C1 segment of cervical spinal cord (tissue), 14 donors: ENCODE measurements at regions not wholly inside any gene's neighbourhood (a gene's known extent, or its start where the extent isn't known, plus 50 kb on each side); places are given as distances from the start of the nearest gene placed in this dataset.

ENCODE experiments used
- DNase-seq, 14 donors: peaks; one replicate each; lab custom pipeline; 2025; lab: John Stamatoyannopoulos, UW

- DNase-seq = no peak
These were observed 244.4 kb upstream of the VRK2 start for GRCh38 chr2:57802243-57802642.

DNA sequence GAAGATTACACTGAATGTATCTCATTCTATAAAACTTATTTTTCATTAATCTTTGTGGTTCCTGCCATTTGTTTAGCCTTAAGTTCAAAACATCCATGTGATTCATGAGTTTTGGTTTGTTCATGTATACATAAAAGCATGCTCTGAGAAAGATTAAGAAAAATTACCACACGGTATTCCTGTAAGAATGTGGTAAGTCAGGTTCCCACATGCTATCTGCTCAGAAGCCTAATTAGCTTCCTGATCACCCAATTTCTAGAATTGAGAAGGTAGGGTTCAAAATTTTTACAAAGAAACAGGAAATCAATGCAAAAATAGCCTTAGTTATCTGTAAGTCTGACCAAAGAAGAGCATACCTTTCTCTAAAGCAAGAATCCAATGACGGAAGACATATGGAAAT lies 241.6 kb upstream of the VRK2 start:
- DNase-seq = no peak

GRCh38 chr2:57806449-57806968 lies 240.1 kb upstream of the VRK2 start:
- DNase-seq = no peak

- no peak for DNase-seq
These were observed 237.4 kb upstream of the VRK2 start for GRCh38 chr2:57809230-57809629.

- DNase-seq = no peak
These were observed 225.5 kb upstream of the VRK2 start for GRCh38 chr2:57821088-57821487.

DNA sequence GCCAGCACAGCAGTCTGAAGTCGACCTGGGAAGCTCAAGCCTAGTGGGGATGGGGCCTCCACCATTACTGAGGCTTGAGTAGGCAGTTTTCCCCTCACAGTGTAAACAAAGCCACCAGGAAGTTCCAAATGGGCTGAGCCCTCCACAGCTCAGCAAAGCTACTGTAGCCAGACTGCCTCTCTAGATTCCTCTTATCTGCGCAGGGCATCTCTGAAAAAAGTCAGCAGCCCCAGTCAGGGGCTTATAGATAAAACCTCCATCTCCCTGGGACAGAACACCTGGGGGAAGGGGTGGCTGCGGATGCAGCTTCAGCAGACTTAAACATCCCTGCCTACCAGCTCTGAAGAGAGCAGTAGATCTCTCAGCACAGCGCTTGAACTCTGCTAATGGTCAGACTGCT lies 218.4 kb upstream of the VRK2 start:
- no peak for DNase-seq

DNA sequence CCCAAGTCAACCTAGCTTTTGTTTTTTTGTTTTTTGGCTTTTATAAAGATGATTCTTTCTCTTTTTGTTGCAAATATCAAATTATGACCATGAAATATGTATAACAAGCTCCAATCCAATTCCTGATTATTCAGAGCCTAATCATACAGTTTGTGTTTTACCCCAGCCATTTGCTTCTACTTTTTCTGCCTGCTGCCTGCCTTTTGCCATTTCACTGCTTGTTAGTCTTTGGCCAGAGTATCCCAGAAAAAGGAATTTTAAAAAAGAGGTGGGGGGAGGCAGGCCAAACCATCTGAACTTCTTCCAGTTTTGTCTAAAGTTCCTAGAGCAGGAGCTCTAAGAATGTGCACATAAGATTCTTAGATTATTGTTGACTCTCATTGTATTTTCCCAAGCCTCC lies 211.9 kb upstream of the VRK2 start:
- DNase-seq = no peak

- DNase-seq = no peak
These were observed 204.1 kb upstream of the VRK2 start for GRCh38 chr2:57842531-57842930.

DNA sequence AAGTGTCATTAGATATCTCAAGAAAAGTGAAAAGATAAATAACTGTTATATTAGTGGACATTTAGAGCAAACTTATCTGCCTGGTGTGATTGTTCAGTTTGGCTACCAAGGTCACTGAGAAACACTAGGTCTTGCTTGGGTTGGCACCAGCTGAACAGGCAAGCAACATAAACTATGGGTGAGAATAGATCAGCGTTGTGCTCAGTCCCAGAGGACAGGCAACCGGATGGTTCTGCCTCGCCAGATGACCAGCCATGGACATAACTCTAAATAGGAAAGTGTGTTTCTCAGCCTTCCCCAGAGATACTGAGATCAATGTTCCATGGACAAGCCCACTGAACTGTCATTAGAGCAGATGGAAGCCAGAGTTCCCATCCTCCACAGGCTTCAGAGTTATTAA lies 203.4 kb upstream of the VRK2 start:
- no peak for DNase-seq

DNA sequence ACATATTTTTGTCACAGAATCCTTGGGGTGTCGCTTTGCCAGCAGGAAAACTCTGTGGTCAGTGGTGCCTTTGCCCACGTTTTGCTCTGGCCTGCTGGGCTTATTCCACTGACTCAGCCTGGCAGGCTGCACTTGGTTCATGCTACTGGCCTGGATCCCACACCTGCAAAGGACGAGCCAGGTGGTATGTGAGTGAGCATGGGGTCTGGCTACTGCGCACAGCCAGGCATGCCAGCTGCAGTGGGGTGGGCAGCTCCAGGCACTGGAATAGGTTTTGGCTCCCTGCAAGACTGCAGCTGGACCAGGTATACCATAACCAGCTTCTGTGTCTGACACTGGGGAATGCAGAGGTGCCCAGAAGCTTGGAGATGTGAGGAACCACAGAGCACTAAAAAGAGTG lies 197.9 kb upstream of the VRK2 start:
- DNase-seq = no peak

DNA sequence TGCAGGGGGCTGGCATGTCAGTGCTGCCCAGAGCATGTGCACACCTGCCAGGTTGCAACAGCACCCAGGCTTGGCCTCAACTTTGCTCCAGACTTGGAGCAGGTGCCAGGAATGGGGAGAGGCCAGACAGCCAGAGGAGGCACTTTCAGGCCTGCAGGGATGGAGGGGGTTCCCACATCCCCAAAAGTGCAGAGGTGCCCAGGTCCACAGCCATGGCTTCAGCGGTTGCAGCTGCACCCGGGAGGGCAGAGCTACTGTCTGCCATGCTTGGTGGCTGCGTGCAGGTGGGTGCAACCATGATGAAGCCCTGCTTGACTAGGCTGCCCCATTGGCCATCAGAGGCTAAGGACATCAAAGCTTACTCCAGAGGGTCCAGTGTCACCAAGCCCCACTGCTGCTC lies 196.8 kb upstream of the VRK2 start:
- no peak for DNase-seq

- no peak for DNase-seq
These were observed 196.0 kb upstream of the VRK2 start for GRCh38 chr2:57850415-57851130.

GRCh38 chr2:57855212-57855611 lies 191.4 kb upstream of the VRK2 start:
- DNase-seq = no peak

- DNase-seq = no peak
These were observed 186.9 kb upstream of the VRK2 start for GRCh38 chr2:57859755-57860154.

DNA sequence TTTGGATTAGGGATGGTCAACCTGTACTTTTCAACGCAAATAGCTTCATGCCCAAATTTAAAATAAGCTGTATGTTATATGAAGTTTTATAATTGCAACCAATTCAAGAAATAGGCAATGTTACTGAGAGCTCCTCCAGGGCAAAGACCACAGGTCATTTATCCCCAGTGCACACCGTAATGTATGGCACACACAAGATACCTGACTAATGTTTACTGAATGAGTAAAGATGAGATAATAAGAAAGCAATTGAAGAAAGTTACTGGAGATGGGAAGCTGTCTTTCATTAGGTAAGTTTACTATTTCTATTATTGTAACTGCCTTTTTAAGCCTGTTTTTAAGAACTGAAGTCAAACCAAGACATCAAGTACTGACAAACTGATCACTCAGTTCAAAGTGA lies 184.5 kb upstream of the VRK2 start:
- no peak for DNase-seq

- DNase-seq = no peak
These were observed 183.9 kb upstream of the VRK2 start for GRCh38 chr2:57862727-57863126.

DNA sequence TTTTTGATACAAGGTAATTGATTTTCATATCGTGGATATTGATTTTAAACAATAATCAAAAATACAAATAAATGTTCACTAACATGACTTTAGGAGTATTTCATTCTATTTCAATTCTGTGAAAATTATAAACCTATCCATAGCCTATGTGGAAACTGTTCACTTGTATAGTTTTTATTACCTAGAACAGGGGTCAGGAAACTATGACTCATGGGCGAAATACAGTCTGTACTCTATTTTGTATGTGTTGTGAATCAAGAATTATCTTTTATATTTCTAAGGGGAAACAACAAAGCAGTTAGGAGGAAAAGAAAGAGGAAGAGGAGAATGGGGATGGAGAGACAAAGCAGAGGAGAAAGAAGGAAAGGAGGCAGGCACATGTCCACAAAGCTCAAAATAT lies 181.7 kb upstream of the VRK2 start:
- no peak for DNase-seq

DNA sequence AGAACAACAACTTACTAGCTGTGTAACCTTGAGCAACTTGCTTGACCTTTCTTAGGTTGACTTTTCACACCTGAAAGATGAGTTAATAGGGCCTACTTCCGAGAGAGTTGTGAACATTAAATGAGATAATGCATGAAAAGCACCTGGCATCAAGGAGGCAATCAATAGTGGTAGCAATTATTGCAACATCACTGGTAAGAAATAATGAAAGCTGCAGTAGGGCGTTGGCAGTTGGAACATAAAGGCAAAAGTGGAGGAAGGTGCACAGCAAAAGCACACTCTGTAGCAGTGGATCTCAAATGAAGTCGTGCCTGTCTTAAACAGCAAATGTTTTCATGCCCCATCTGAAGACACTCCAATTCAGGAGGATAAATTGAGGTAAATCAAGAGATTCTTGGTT lies 178.9 kb upstream of the VRK2 start:
- no peak for DNase-seq

- no peak for DNase-seq
These were observed 177.9 kb upstream of the VRK2 start for GRCh38 chr2:57868619-57869139.

- DNase-seq = no peak
These were observed 176.8 kb upstream of the VRK2 start for GRCh38 chr2:57869758-57870344.

DNA sequence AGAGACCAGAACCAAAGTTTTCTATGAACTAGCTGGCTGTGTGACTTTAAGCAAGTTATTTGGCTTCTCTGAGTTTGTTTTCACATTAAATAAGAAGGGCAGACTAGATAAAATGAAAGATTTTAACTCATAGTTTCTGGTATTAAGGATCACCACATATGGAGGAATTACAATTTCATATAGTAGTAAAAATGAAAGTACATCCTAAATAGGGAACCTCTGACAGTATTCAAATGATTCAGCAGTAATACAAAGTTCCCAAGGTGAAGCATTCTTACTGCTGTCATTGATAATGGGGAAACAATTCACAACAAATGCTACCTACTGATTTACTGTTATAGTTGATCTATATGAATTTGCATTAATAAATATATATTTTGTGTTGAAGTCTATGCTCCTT lies 170.3 kb upstream of the VRK2 start:
- DNase-seq = no peak

DNA sequence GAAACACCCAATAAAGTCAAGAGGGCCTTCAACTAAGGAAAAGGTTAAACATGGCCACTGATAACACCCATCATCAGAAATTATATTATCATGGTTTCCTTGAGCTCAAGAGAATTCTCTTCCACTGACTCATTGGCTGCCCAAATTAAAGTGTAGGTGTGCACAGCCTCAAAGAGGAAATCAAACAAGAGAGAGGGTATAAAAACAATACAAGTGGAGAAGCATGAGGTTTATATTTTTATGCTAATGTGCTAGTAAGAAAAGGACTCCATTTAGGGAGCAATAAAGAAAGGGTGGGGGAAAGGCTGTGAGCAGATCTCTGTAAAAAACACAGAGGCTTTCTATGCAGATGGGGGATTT lies 168.8 kb upstream of the VRK2 start:
- DNase-seq = no peak

- DNase-seq = peak in 1 of 14 donors; percentile 23
These were observed 168.3 kb upstream of the VRK2 start for GRCh38 chr2:57878171-57878865.
